ENCODE measurements at regions not wholly inside any gene's neighbourhood (a gene's known extent, or its start where the extent isn't known, plus 50 kb on each side); places are given as distances from the start of the nearest gene placed in this dataset.

- Mint-ChIP-seq H3K4me1 (peaks cover 17% of the 10 kb centered on the region), H3K27me3 (ENCODE audit: low read depth) (no peaks in the 10 kb centered on the region; the same call in 1 of the 2 replicates), H3K4me3 (no peak overlapping the region), H3K9me3 (peaks cover 14% of the 10 kb centered on the region), H3K36me3 (peaks cover 7% of the 10 kb centered on the region), H3K27ac (no peak overlapping the region)
- POLR2A ChIA-PET, result no interaction called here
- TF ChIP-seq PRDM15 (CRISPR knock-in tag; IDR thresholded peaks at IDR 0.05) (no peak), HMGXB4 (CRISPR knock-in tag; IDR thresholded peaks at IDR 0.05) (no peak), ATF1 (CRISPR knock-in tag; IDR thresholded peaks at IDR 0.05) (no peak), CBFB (CRISPR knock-in tag; IDR thresholded peaks at IDR 0.05; ENCODE audit: low read depth) (no peak), TEAD4 (CRISPR knock-in tag; IDR thresholded peaks at IDR 0.05) (no peak), PRRX2 (CRISPR knock-in tag; IDR thresholded peaks at IDR 0.05) (no peak), RORB (CRISPR knock-in tag; IDR thresholded peaks at IDR 0.05) (no peak), NFYB (CRISPR knock-in tag; conservative IDR thresholded peaks at IDR 0.05; ENCODE audit: low read depth) (no peak), SP1 (CRISPR knock-in tag; conservative IDR thresholded peaks at IDR 0.05) (no peak), ZMAT4 (CRISPR knock-in tag; IDR thresholded peaks at IDR 0.05) (no peak), ZNF121 (CRISPR knock-in tag; IDR thresholded peaks at IDR 0.05) (no peak), EMX1 (CRISPR knock-in tag; IDR thresholded peaks at IDR 0.05) (no peak), ELF4 (CRISPR knock-in tag; IDR thresholded peaks at IDR 0.05; ENCODE audit: low read depth) (no peak), NFATC4 (CRISPR knock-in tag; IDR thresholded peaks at IDR 0.05) (no peak), CREM (CRISPR knock-in tag; IDR thresholded peaks at IDR 0.05) (no peak), E2F1 (CRISPR knock-in tag; IDR thresholded peaks at IDR 0.05) (no peak), ARID4B (CRISPR knock-in tag; IDR thresholded peaks at IDR 0.05; ENCODE audit: borderline replicate concordance) (no peak), SMAD4 (CRISPR knock-in tag; IDR thresholded peaks at IDR 0.05) (no peak), MLX (CRISPR knock-in tag; IDR thresholded peaks at IDR 0.05) (no peak), CDX4 (CRISPR knock-in tag; IDR thresholded peaks at IDR 0.05; ENCODE audit: borderline replicate concordance) (no peak)
- DNase-seq (ENCODE audit: low spot score) (no peak), ATAC-seq (no peak)
- CTCF ChIA-PET, result interaction anchor here (1.1 kb wide), 1 partner anchor 17 kb away, joined by 3 read pairs; no protein-coding TSS in a partner anchor
These were observed 238.9 kb downstream of the FRK start for GRCh38 chr6:115821798-115822197.
